ENCODE measurements at regions not wholly inside any gene's neighbourhood (a gene's known extent, or its start where the extent isn't known, plus 50 kb on each side); places are given as distances from the start of the nearest gene placed in this dataset.

DNA sequence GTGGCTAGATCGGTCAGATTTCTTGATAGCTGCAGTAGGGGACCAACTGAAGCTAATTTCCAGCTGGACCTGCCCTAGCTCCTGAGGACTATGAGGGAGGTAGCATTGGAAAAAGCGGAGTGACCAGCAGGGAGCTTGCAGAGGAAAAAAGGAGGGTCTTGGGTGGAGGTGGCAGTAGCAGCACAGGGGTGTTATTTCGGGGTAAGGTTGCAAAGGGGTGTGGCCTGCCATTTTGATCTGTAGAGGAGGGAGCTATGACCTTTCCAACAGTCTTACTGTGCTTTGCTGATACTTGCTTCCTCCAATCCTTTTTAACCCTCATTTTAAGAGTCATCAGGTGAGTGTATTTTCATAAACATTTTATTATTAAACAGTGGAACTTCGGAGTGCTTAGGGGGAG lies 83.8 kb upstream of the NRXN3 start:
- H2BK120ac ChIP-seq (ENCODE audit: low read depth, low read length) = no peak overlapping the region
- no peak overlapping the region for H3K4me2 ChIP-seq (ENCODE audit: insufficient read depth, low read length, poor library complexity, severe bottlenecking)
- no peak overlapping the region for H2AFZ ChIP-seq (ENCODE audit: low read length)
- no peaks in the 10 kb centered on the region for H3K9me3 ChIP-seq (replicated peaks in 1 of 2; ENCODE audit: control insufficient read depth in 2 of 2, insufficient read depth in 1 of 2, low read depth in 1 of 2, low read length in 2 of 2)
- no peaks in the 10 kb centered on the region for H3K4me1 ChIP-seq (ENCODE audit: control insufficient read depth in 2 of 2, insufficient read depth in 1 of 2, low read depth in 1 of 2, low read length in 2 of 2)
- H3K18ac ChIP-seq (ENCODE audit: low read length) = no peak overlapping the region
- H2AK5ac ChIP-seq (ENCODE audit: low read depth, low read length) = no peak overlapping the region
- H3K27me3 ChIP-seq (ENCODE audit: control insufficient read depth in 3 of 3, insufficient read depth in 3 of 3, low read depth in 1 of 3, low read length in 3 of 3) = peaks cover 0 to 7% (median 0%) of the 10 kb centered on the region in 3 experiments
- H3K79me1 ChIP-seq (ENCODE audit: low read depth, low read length) = no peaks in the 10 kb centered on the region
- DNase-seq (ENCODE audit: low spot score) = no peak
- no peaks in the 10 kb centered on the region for H3K36me3 ChIP-seq (replicated peaks in 1 of 2; ENCODE audit: control insufficient read depth in 2 of 2, insufficient read depth in 2 of 2, low read length in 2 of 2)
- WGBS, 2 donors (ENCODE audit: extremely low coverage in 2 of 2, insufficient read length in 2 of 2, insufficient replicate concordance in 1 of 2) = no CpG with 5 or more reads among the region's 4 CpGs
- no peak overlapping the region for H3K9ac ChIP-seq (ENCODE audit: low read depth, low read length, poor library complexity)
- H3K23ac ChIP-seq (ENCODE audit: low read depth, low read length, poor library complexity) = no peak overlapping the region
- H2BK15ac ChIP-seq (ENCODE audit: low read length) = no peak overlapping the region
- no peak overlapping the region for H4K8ac ChIP-seq (ENCODE audit: low read depth, low read length)
- H4K91ac ChIP-seq (ENCODE audit: low read depth, low read length, poor library complexity) = no peak overlapping the region
- H3K27ac ChIP-seq (replicated peaks; ENCODE audit: low read length) = no peak overlapping the region
- H3K4ac ChIP-seq (ENCODE audit: low read length) = no peak overlapping the region
- no peak overlapping the region for H3K14ac ChIP-seq (ENCODE audit: low read length)
- H2BK5ac ChIP-seq (ENCODE audit: low read length) = no peak overlapping the region
- H2BK12ac ChIP-seq (ENCODE audit: low read length) = no peak overlapping the region
- no peak overlapping the region for H3K4me3 ChIP-seq (ENCODE audit: low read length in 2 of 2)

DNA sequence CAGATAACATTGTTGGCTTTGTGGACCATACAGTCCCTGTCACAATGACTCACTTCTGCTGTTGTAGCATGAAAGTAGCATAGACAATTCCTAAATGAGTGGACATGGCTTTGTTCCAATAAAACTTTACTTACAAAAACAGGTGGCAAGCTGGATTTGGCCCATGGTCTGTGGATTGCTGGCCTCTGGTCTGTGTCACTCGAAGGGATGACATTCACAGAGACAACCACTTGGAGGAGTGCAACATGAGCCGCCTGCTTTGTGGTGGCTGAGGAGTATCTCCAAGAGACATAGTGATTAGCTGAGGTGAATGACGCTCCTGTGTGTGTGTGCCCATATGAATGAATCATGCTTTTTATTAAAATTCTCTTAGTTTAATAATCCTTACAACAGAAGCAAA lies 81.3 kb upstream of the NRXN3 start:
- Histone ChIP-seq H3K9me3 (replicated peaks in 1 of 2; ENCODE audit: control insufficient read depth in 2 of 2, insufficient read depth in 1 of 2, low read depth in 1 of 2, low read length in 2 of 2) (no peaks in the 10 kb centered on the region), H3K27ac (replicated peaks; ENCODE audit: low read length) (no peak overlapping the region), H2AK5ac (ENCODE audit: low read depth, low read length) (no peak overlapping the region), H2BK15ac (ENCODE audit: low read length) (no peak overlapping the region), H3K4me1 (ENCODE audit: control insufficient read depth in 2 of 2, insufficient read depth in 1 of 2, low read depth in 1 of 2, low read length in 2 of 2) (peaks cover 0 to 2% of the 10 kb centered on the region in 2 donors), H3K4ac (ENCODE audit: low read length) (no peak overlapping the region), H3K79me1 (ENCODE audit: low read depth, low read length) (no peaks in the 10 kb centered on the region), H3K9ac (ENCODE audit: low read depth, low read length, poor library complexity) (no peak overlapping the region), H2BK120ac (ENCODE audit: low read depth, low read length) (no peak overlapping the region), H3K14ac (ENCODE audit: low read length) (no peak overlapping the region), H4K8ac (ENCODE audit: low read depth, low read length) (no peak overlapping the region), H3K4me2 (ENCODE audit: insufficient read depth, low read length, poor library complexity, severe bottlenecking) (no peak overlapping the region), H2BK12ac (ENCODE audit: low read length) (no peak overlapping the region), H3K18ac (ENCODE audit: low read length) (no peak overlapping the region), H3K4me3 (ENCODE audit: low read length in 2 of 2) (no peak overlapping the region), H4K91ac (ENCODE audit: low read depth, low read length, poor library complexity) (no peak overlapping the region), H2AFZ (ENCODE audit: low read length) (no peak overlapping the region), H3K27me3 (ENCODE audit: control insufficient read depth in 3 of 3, insufficient read depth in 3 of 3, low read depth in 1 of 3, low read length in 3 of 3) (peaks cover 0 to 7% (median 0%) of the 10 kb centered on the region in 3 experiments), H3K36me3 (replicated peaks in 1 of 2; ENCODE audit: control insufficient read depth in 2 of 2, insufficient read depth in 2 of 2, low read length in 2 of 2) (no peaks in the 10 kb centered on the region), H3K23ac (ENCODE audit: low read depth, low read length, poor library complexity) (no peak overlapping the region), H2BK5ac (ENCODE audit: low read length) (no peak overlapping the region)
- no peak for DNase-seq (ENCODE audit: low spot score)
- WGBS, 2 donors (ENCODE audit: extremely low coverage in 2 of 2, insufficient read length in 2 of 2, insufficient replicate concordance in 1 of 2) = no CpG with 5 or more reads among the region's 3 CpGs

DNA sequence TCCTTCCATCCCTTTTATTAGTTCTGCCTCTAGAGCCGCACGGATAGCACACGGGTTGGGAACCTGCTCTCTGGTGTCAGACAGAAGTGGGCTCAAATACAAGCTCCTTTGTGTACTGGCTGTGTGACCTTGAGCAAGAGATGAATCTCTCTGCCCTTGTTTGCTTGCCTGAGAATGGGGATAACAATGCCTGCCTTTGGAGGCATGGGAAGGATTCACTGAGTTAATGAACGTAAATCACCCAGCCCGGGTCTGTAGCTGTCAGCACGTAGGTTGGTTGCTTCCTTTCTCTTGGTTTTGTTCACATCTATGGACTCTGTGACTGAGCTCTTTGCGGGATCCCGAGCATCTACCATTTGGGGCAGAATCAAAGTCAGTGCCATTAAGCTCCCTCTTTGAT lies 79.3 kb upstream of the NRXN3 start:
- Histone ChIP-seq H3K79me1 (ENCODE audit: low read depth, low read length) (no peaks in the 10 kb centered on the region), H2BK5ac (ENCODE audit: low read length) (no peak overlapping the region), H2BK120ac (ENCODE audit: low read depth, low read length) (no peak overlapping the region), H3K14ac (ENCODE audit: low read length) (no peak overlapping the region), H3K4ac (ENCODE audit: low read length) (no peak overlapping the region), H3K9me3 (replicated peaks in 1 of 2; ENCODE audit: control insufficient read depth in 2 of 2, insufficient read depth in 1 of 2, low read depth in 1 of 2, low read length in 2 of 2) (no peaks in the 10 kb centered on the region), H3K23ac (ENCODE audit: low read depth, low read length, poor library complexity) (no peak overlapping the region), H3K4me1 (ENCODE audit: control insufficient read depth in 2 of 2, insufficient read depth in 1 of 2, low read depth in 1 of 2, low read length in 2 of 2) (peaks cover 0 to 2% of the 10 kb centered on the region in 2 donors), H3K4me3 (ENCODE audit: low read length in 2 of 2) (no peak overlapping the region), H2AK5ac (ENCODE audit: low read depth, low read length) (no peak overlapping the region), H3K9ac (ENCODE audit: low read depth, low read length, poor library complexity) (no peak overlapping the region), H3K27me3 (ENCODE audit: control insufficient read depth in 3 of 3, insufficient read depth in 3 of 3, low read depth in 1 of 3, low read length in 3 of 3) (peaks cover 0 to 7% (median 0%) of the 10 kb centered on the region in 3 experiments), H2AFZ (ENCODE audit: low read length) (no peak overlapping the region), H3K4me2 (ENCODE audit: insufficient read depth, low read length, poor library complexity, severe bottlenecking) (no peak overlapping the region), H2BK15ac (ENCODE audit: low read length) (no peak overlapping the region), H4K8ac (ENCODE audit: low read depth, low read length) (no peak overlapping the region), H3K36me3 (replicated peaks in 1 of 2; ENCODE audit: control insufficient read depth in 2 of 2, insufficient read depth in 2 of 2, low read length in 2 of 2) (no peaks in the 10 kb centered on the region), H3K18ac (ENCODE audit: low read length) (no peak overlapping the region), H3K27ac (replicated peaks; ENCODE audit: low read length) (no peak overlapping the region), H4K91ac (ENCODE audit: low read depth, low read length, poor library complexity) (no peak overlapping the region), H2BK12ac (ENCODE audit: low read length) (no peak overlapping the region)
- WGBS, 2 donors (ENCODE audit: extremely low coverage in 2 of 2, insufficient read length in 2 of 2, insufficient replicate concordance in 1 of 2) = no CpG with 5 or more reads among the region's 8 CpGs
- DNase-seq (ENCODE audit: low spot score) = no peak

DNA sequence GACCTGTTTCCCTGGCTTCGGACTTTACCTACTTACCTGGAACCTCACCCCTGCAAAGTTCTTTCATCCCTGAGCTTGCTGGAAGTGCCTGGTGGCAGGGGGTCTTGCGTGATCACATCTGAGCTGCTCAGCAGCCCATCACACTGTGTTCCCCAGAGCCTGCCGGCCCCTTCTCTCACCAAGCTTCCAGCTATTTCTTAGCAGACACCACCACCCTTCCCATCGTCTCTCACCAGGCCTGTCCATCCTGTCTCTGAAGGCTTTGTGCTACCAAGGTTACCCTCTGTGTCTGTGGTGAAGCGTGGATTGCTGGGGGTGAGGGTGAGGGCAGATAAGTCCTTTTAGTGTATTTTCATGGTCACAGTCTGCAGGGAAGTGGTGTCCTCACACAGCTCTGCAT lies 78.8 kb upstream of the NRXN3 start:
- no peaks in the 10 kb centered on the region for H3K9me3 ChIP-seq (replicated peaks in 1 of 2; ENCODE audit: control insufficient read depth in 2 of 2, insufficient read depth in 1 of 2, low read depth in 1 of 2, low read length in 2 of 2)
- no peak overlapping the region for H4K91ac ChIP-seq (ENCODE audit: low read depth, low read length, poor library complexity)
- no peak overlapping the region for H2BK12ac ChIP-seq (ENCODE audit: low read length)
- peaks cover 0 to 7% (median 0%) of the 10 kb centered on the region in 3 experiments for H3K27me3 ChIP-seq (ENCODE audit: control insufficient read depth in 3 of 3, insufficient read depth in 3 of 3, low read depth in 1 of 3, low read length in 3 of 3)
- H2AFZ ChIP-seq (ENCODE audit: low read length) = no peak overlapping the region
- DNase-seq (ENCODE audit: low spot score) = no peak
- no CpG with 5 or more reads among the region's 5 CpGs for WGBS, 2 donors (ENCODE audit: extremely low coverage in 2 of 2, insufficient read length in 2 of 2, insufficient replicate concordance in 1 of 2)
- H3K4me2 ChIP-seq (ENCODE audit: insufficient read depth, low read length, poor library complexity, severe bottlenecking) = no peak overlapping the region
- H3K18ac ChIP-seq (ENCODE audit: low read length) = no peak overlapping the region
- H3K4me3 ChIP-seq (ENCODE audit: low read length in 2 of 2) = no peak overlapping the region
- no peak overlapping the region for H2BK5ac ChIP-seq (ENCODE audit: low read length)
- no peak overlapping the region for H4K8ac ChIP-seq (ENCODE audit: low read depth, low read length)
- H2BK15ac ChIP-seq (ENCODE audit: low read length) = no peak overlapping the region
- no peak overlapping the region for H2BK120ac ChIP-seq (ENCODE audit: low read depth, low read length)
- H3K23ac ChIP-seq (ENCODE audit: low read depth, low read length, poor library complexity) = no peak overlapping the region
- H3K4ac ChIP-seq (ENCODE audit: low read length) = no peak overlapping the region
- H3K14ac ChIP-seq (ENCODE audit: low read length) = no peak overlapping the region
- H3K4me1 ChIP-seq (ENCODE audit: control insufficient read depth in 2 of 2, insufficient read depth in 1 of 2, low read depth in 1 of 2, low read length in 2 of 2) = peaks cover 0 to 2% of the 10 kb centered on the region in 2 donors
- H3K79me1 ChIP-seq (ENCODE audit: low read depth, low read length) = no peaks in the 10 kb centered on the region
- H2AK5ac ChIP-seq (ENCODE audit: low read depth, low read length) = no peak overlapping the region
- H3K36me3 ChIP-seq (replicated peaks in 1 of 2; ENCODE audit: control insufficient read depth in 2 of 2, insufficient read depth in 2 of 2, low read length in 2 of 2) = no peaks in the 10 kb centered on the region
- no peak overlapping the region for H3K27ac ChIP-seq (replicated peaks; ENCODE audit: low read length)
- H3K9ac ChIP-seq (ENCODE audit: low read depth, low read length, poor library complexity) = no peak overlapping the region

All from neuronal stem cell (in vitro differentiated cells).